ENCODE measurements at regions not wholly inside any gene's neighbourhood (a gene's known extent, or its start where the extent isn't known, plus 50 kb on each side); places are given as distances from the start of the nearest gene placed in this dataset.

DNA sequence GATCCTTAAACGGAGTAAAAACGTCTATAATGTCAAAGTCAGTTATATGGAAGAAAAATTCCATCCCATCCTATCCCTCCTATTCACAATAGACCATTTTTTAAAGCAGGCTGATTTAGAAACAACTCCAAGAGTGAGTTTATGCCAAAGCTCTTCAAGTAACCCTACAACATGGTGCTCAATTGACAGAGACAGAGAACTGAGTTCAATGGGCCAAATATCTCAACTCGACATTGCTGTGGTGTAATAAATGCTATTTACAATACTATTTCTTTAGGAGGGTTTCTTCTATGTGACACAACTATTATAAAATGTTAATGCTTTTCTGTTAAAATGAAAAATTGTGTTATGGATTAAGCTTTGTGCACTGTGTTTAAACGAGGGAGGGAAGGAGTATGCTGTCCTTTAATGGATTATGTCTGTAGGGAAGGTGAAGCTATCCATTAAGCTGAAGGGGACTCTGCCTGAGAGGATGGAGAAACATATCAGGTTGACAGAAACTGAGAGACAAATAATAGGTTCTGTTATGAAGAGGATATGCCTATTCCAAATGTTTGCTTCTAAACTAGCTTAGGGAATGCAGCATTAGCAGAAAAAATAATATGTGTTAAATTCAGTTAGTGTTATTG is 362.5 kb upstream of the CHRM3 start:
- TF ChIP-seq, protein P1, sequence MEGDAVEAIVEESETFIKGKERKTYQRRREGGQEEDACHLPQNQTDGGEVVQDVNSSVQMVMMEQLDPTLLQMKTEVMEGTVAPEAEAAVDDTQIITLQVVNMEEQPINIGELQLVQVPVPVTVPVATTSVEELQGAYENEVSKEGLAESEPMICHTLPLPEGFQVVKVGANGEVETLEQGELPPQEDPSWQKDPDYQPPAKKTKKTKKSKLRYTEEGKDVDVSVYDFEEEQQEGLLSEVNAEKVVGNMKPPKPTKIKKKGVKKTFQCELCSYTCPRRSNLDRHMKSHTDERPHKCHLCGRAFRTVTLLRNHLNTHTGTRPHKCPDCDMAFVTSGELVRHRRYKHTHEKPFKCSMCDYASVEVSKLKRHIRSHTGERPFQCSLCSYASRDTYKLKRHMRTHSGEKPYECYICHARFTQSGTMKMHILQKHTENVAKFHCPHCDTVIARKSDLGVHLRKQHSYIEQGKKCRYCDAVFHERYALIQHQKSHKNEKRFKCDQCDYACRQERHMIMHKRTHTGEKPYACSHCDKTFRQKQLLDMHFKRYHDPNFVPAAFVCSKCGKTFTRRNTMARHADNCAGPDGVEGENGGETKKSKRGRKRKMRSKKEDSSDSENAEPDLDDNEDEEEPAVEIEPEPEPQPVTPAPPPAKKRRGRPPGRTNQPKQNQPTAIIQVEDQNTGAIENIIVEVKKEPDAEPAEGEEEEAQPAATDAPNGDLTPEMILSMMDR (IDR thresholded peaks at IDR 0.05), result no peak
- TF ChIP-seq GATA3 (IDR thresholded peaks at IDR 0.05; ENCODE audit: borderline replicate concordance), result no peak
- TF ChIP-seq, protein P2, sequence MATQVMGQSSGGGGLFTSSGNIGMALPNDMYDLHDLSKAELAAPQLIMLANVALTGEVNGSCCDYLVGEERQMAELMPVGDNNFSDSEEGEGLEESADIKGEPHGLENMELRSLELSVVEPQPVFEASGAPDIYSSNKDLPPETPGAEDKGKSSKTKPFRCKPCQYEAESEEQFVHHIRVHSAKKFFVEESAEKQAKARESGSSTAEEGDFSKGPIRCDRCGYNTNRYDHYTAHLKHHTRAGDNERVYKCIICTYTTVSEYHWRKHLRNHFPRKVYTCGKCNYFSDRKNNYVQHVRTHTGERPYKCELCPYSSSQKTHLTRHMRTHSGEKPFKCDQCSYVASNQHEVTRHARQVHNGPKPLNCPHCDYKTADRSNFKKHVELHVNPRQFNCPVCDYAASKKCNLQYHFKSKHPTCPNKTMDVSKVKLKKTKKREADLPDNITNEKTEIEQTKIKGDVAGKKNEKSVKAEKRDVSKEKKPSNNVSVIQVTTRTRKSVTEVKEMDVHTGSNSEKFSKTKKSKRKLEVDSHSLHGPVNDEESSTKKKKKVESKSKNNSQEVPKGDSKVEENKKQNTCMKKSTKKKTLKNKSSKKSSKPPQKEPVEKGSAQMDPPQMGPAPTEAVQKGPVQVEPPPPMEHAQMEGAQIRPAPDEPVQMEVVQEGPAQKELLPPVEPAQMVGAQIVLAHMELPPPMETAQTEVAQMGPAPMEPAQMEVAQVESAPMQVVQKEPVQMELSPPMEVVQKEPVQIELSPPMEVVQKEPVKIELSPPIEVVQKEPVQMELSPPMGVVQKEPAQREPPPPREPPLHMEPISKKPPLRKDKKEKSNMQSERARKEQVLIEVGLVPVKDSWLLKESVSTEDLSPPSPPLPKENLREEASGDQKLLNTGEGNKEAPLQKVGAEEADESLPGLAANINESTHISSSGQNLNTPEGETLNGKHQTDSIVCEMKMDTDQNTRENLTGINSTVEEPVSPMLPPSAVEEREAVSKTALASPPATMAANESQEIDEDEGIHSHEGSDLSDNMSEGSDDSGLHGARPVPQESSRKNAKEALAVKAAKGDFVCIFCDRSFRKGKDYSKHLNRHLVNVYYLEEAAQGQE (IDR thresholded peaks at IDR 0.05), result no peak
- TF ChIP-seq RCOR1 (IDR thresholded peaks at IDR 0.05; ENCODE audit: low read depth, low read length), result no peak
- TF ChIP-seq RAD21 (conservative IDR thresholded peaks at IDR 0.05 in 1 of 2, IDR thresholded peaks at IDR 0.05 in 1 of 2), result no peak
- TF ChIP-seq HDAC2 (IDR thresholded peaks at IDR 0.05), result no peak
- no peak for TF ChIP-seq POLR2A (IDR thresholded peaks at IDR 0.05; ENCODE audit: low read length)
- TF ChIP-seq NR3C1 (IDR thresholded peaks at IDR 0.05), result no peak
- TF ChIP-seq, protein P3, sequence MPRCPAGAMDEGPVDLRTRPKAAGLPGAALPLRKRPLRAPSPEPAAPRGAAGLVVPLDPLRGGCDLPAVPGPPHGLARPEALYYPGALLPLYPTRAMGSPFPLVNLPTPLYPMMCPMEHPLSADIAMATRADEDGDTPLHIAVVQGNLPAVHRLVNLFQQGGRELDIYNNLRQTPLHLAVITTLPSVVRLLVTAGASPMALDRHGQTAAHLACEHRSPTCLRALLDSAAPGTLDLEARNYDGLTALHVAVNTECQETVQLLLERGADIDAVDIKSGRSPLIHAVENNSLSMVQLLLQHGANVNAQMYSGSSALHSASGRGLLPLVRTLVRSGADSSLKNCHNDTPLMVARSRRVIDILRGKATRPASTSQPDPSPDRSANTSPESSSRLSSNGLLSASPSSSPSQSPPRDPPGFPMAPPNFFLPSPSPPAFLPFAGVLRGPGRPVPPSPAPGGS (IDR thresholded peaks at IDR 0.05), result no peak
- TF ChIP-seq RNF2 (IDR thresholded peaks at IDR 0.05; ENCODE audit: borderline replicate concordance, low read depth), result no peak
- TF ChIP-seq PHF8 (IDR thresholded peaks at IDR 0.05; ENCODE audit: borderline replicate concordance, low read depth), result no peak
- no peak for TF ChIP-seq JUN (IDR thresholded peaks at IDR 0.05)
